Suprapubic skin (tissue), 4 donors: ENCODE measurements at regions not wholly inside any gene's neighbourhood (a gene's known extent, or its start where the extent isn't known, plus 50 kb on each side); places are given as distances from the start of the nearest gene placed in this dataset.

Experiments
- EP300 ChIP-seq: sonication (generic); formaldehyde crosslinking; IDR thresholded peaks from one replicate; pipeline ENCODE4 v1.6.1; 2017; ENCODE audit warnings: antibody characterized with exemption
- POLR2AphosphoS5 ChIP-seq, 3 donors: sonication (generic); formaldehyde crosslinking; IDR thresholded peaks; one replicate each; pipeline ENCODE4 v1.6.1; 2017; ENCODE audit warnings: antibody characterized with exemption in 3 of 3
- TF ChIP-seq, protein P1 (sequence below), 2 donors: fragments of 200-600 bp in 1 of 2; fragments of 450-650 bp in 1 of 2; sonication (generic) in 1 of 2; IDR thresholded peaks; one replicate each; pipeline ENCODE4 v1.5.1; 2016 to 2019; ENCODE audit warnings: antibody characterized with exemption in 2 of 2, mild to moderate bottlenecking in 1 of 2, moderate library complexity in 1 of 2

- TF ChIP-seq, protein P1, sequence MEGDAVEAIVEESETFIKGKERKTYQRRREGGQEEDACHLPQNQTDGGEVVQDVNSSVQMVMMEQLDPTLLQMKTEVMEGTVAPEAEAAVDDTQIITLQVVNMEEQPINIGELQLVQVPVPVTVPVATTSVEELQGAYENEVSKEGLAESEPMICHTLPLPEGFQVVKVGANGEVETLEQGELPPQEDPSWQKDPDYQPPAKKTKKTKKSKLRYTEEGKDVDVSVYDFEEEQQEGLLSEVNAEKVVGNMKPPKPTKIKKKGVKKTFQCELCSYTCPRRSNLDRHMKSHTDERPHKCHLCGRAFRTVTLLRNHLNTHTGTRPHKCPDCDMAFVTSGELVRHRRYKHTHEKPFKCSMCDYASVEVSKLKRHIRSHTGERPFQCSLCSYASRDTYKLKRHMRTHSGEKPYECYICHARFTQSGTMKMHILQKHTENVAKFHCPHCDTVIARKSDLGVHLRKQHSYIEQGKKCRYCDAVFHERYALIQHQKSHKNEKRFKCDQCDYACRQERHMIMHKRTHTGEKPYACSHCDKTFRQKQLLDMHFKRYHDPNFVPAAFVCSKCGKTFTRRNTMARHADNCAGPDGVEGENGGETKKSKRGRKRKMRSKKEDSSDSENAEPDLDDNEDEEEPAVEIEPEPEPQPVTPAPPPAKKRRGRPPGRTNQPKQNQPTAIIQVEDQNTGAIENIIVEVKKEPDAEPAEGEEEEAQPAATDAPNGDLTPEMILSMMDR (IDR thresholded peaks at IDR 0.05): no peak
- no peak for TF ChIP-seq POLR2AphosphoS5 (IDR thresholded peaks at IDR 0.05)
- TF ChIP-seq EP300: no peak
Measured at GRCh38 chr11:104795501-104796213, 102.6 kb downstream of the CASP12 start.
